EL (cell line): ENCODE measurements at regions not wholly inside any gene's neighbourhood (a gene's known extent, or its start where the extent isn't known, plus 50 kb on each side); places are given as distances from the start of the nearest gene placed in this dataset.
A peak's percentile ranks its signal among the peaks of the same experiment; 100 is the strongest.
"Not testable (repeated sequence)": the region's sequence is repeated elsewhere in the genome, so short reads cannot be mapped to it uniquely, and the experiment has no call there.

ENCODE experiments used
- DNase-seq: peaks from one replicate; pipeline ENCODE4 v3.0.0-alpha.2; 2016

DNA sequence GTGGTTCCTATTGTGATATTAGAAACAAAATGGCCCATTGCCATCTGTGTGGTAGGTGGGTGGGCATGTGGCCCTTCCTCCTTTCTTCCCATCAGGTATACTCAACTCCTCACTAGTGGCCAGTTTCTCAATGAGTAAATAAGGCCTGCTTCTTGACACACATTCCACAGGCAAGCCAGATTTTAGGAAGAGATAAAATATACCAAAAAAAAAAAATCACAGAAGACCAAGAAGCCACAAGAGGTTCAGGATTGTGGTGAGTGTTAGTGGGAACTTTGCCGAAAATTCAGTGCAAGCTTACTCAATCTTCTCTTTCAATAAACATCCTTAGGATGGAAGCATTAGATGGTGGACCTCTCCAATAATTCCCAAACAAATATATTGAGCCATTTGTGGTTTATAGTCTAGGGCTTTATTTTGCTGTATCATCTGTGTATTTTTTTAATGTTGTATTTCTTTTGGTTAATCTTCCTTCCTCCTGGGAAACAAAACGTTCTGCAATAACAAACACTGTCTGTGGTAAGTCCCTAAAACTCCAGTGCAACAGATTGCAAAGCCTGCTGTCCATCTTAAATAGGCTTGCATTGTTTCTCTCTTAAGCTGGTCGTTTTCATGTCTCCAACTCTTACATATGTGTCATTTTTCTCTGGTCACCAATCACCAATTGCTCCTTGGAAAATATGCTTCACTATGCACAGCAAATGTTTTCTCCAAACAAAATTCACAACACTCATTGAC is 289.9 kb upstream of the KITLG start:
- DNase-seq, result peak; percentile 44

DNA sequence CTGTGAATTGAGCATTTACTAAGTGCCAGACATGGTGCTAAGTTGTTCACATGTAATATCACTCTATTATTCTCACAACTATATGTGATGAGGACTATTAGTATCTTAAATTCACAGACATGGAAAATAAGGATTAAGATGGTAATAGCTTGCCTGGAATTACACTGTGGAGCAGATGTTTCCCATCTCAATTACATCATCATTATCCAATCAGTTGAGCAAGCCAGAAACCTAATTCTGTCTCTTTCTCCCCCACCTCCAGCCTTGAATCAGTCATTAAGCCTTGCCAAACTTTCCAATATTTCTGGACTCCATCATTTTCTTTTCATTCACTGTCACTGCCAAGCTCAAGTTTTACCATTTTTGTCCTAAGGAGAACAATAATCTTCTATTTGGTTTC is 287.8 kb upstream of the KITLG start:
- no peak for DNase-seq

DNA sequence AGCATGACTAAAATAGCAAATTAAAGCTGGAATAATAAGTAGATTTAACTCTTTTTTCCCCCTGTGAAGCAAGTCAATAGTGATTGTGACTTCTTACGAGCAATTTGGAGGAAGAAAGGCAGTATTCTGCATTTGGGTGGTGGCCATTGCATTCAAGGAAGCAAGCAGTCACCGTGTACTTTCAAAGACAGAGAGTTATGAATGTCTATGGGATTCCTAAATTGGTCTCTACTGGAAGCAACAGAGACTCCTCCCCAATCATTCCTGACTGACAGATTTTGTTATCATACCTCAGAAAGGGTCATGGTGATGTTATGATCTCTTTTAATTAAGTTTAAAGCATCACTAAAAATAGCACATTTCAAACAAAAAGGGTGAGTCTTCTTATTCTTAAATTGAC is 287.2 kb upstream of the KITLG start:
- no peak for DNase-seq

DNA sequence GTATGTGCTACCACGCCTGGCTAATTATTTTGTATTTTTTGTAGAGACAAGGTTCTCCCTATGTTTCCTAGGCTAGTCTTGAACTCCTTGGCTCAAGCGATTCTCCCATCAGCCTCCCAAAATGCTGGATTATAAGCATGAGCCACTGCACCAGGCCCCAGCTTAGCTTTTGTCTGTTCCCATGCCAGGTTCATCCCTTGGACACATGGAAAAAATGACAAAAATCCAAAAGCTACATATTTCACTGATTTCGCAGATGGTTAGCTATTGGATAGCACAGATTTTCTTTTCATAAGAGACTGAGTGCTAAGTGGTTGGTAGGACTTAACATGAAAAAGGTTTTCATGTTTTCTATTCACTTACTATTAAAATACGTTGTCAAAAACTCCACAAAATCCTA is 286.6 kb upstream of the KITLG start:
- no peak for DNase-seq

DNA sequence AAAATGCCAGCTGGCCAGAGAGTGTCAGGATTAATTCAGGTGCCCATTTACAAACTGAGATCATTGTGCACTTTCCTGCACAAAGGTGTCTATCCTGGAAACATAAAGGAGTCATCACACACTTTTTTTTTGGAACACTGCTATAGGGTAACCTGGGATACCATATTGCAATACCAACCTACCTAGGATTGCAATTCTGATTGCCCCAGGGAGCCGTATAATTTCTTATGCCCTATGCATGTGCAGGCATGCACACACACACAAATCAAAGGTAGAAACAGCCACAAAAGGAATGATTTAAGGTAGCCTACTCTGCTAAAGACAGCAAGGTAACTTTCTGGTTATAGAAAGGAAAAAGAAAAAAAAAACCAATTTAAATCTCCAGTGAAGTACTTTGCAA is 285.3 kb upstream of the KITLG start:
- DNase-seq, result no peak

DNA sequence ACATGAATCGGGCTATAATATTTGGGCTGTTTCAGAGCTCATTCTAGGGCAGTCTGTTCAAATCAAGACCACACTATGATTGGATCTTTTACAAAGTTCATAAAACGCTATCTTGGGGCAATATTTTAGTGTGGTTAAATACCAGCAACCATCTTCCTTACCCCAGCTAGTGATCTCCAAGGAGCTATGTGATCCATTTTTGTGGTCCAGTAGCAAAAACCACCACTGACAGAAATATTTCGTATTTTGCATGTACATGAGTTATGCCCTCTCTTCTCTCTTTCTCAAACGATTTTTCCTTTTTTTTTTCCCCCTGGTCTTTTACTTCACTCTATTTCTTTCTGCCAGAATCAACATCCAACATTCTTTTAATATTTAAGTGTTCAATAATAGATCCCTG is 280.6 kb upstream of the KITLG start:
- DNase-seq, result no peak

DNA sequence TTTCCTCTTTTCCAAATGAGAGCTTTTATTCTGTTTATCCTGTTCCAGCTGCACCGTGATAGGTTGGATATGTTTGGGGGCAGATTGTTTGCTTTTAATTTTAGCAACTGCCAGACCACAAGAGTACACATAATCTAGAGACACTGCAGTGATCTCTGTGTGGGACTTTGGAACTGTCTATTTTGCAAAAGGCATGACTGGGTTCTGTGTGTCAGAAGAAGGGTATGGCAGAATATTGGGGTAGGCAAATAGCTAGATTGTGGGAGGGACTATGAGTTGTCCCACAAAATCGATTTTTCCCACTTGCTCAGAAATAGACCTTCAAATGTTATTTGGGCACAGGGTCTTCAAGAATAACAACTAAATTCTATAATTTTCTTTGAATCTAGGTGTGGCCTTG is 275.9 kb upstream of the KITLG start:
- no peak for DNase-seq

DNA sequence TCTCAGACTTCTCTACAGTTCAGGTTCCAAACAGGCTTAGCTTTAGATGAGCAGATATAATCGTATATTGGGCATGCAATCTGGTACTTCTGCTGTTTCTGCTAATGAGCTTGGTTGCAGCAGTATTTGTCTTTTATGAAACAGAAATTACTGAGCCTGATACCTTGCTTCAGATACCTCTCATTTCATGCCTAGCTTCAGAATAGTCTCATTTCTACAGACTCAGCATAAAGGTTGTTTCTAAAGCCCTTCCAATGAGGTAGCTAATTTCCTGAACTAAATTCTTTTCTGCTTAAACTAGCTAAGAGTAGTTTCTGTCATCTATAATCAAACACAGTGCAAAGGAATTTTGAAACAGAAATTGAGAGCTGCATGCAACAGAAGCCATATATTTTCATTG is 275.0 kb upstream of the KITLG start:
- no peak for DNase-seq

DNA sequence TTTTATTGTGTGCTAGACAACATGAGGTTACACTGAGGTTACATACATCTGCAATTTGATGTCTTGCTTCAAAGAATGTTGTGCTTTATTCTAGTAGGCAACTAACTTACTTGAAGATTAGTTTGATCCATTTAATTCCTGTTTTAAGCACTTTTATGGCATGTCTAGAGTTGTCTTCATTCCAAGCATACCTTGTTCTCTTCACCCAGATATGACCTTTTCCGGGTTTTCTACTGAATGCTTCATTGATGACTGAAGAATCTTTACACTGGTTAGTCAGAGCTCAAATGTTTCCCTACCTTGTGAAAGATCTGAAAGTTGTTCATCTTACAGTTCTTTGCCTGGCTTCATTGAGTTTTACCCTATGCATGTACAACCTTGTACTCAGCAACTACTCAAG is 274.0 kb upstream of the KITLG start:
- DNase-seq, result peak; percentile 89

DNA sequence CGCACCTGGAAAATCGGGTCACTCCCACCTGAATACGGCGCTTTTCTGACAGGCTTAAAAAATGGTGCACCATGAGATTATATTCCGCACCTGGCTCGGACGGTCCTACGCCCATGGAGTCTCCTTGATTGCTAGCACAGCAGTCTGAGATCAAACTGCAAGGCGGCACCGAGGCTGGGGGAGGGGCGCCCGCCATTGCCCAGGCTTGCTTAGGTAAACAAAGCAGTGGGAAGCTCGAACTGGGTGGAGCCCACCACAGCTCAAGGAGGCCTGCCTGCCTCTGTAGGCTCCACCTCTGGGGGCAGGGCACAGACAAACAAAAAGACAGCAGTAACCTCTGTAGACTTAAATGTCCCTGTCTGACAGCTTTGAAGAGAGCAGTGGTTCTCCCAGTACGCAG is 267.0 kb upstream of the KITLG start:
- not testable (repeated sequence) for DNase-seq

DNA sequence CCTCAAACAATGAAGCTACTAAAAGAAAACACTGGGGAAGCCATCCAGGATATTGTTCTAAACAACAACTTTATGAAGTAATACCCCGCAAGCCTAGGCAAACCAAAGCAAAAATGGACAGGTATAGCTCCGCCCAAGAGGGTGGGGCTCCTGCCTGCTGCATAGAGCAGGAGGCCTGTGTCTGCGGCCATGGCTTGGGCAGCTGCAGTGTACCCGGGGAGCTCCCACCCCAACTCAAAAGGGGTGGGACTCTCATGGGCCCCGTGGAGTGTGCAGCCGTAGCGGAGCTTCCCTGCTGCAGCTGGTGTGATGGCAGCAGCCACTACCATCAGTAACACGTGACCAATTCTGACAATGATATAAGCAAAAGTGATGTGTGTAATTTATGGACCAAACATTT is 264.2 kb upstream of the KITLG start:
- DNase-seq, result no peak

DNA sequence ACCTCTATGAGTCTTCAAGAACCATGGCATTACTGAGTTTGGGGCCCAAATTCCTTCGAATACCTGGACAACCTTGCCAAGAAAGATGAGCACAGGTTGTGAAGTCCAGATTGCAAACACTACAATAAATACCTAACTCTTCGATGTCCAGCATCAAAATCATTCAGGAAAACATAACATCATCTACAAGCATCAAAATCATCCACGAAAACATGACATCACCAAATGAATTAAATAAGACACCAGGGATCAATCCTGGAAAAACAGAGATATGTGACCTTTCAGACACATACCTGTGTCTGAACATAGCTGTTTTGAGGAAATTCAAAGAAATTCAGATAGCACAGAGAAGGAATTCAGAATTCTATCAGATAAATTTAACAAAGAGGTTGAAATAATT is 262.0 kb upstream of the KITLG start:
- no peak for DNase-seq

DNA sequence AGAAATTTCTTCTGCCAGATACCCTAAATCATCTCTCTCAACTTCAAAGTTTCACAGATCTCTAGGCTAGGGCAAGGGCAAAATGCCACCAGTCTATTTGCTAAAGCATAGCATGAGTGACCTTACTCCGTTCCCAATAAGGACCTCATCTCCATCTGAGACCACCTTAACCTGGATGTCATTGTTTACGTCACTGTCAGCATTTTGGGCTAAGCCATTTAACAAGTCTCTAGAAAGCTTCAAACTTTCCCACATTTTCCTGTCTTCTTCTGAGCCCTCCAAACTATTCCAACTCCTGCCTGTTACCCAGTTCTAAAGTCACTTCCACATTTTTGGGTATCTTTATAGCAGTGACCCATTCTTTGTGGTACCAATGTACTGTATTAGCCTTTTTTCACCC is 259.2 kb upstream of the KITLG start:
- no peak for DNase-seq

DNA sequence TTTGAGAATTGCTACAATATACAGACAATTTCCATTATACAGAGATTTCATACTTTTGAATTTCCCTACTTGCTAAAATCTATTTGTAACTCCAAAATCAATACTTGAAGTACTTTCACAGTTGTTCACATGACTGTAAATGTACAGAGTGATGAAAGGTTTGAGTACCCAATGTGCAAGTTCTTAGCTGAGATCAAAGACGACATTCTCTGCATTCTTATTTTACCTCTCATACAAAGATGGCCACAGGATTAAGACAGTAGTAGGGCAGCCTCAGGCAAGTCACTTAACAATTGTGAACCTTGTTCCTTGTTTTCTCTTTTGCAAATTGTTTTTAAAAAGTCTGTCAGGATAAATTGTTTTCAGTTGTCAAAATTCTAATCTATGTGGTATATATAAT is 255.9 kb upstream of the KITLG start:
- DNase-seq, result peak; percentile 42

DNA sequence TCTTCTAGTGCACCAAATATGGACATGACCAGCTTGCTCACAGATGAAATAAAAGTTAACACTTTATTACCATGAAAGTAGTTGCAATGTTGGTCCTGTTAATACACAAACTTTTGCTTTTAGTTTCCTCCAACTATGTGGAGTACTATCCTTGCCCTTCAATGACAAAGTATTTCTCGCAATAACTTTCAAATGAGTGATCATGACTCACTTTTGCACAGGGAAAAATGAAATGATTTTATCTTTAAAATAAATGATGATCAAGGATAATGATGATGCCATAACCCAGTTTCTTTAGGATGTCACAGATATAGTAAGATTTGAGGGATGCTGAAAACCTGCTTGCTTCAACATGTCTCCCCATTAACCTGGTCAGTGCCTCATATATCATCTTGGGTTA is 254.0 kb upstream of the KITLG start:
- peak; percentile 58 for DNase-seq

DNA sequence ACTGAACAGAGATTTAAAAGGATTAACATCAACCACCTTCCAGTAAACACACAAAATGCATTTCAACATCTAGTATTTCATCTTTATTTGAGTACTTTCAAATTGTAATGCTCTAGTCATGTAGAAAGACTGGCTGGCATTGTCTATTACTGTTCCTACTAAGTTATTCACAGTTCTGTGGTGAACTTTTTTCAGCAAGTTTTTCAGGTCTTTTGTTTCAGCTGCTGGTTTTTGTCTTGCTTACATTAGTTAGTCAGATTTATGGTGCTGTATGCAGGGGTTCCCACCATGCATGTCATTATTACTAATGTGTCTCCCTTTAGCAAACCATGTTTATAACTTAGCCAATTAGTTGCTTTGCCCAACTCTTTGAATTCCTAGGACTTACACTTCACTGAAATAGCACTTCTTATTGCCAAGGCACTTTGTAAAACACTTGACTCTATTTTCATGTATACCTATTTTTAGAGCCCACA is 253.4 kb upstream of the KITLG start:
- no peak for DNase-seq

DNA sequence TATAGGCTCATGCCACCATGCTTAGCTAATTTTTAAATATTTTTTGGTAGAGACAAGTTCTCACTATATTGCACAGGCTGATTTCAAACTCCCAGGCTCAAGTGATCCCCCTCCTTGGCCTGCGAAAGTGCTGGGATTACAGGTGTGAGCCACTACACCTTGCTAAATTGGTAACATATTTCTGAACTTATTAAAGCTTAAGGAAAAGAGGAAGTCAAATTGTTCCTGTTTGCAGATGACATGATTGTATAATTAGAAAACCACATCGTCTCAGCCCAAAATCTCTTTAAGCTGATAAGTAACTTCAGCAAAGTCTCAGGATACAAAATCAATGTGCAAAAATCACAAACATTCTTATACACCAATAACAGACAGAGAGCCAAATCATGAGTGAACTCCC is 248.3 kb upstream of the KITLG start:
- not testable (repeated sequence) for DNase-seq

DNA sequence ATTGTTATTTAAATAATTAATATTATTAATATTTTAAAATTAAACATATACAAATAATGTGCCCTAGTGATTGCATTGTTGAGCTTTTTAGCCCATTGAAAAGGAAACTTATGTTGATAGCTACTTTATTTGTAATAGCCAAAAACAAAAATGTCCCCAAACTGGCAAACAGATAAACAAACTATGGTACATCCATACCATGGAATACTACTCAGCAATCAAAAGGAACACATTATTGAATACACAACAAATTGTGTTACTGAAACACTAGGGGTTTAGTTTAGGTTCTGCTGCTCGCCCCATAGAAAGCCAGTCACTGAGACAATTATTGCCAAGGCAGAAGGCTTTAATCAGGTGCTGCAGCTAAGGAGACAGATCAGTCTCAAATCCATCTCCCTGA is 239.7 kb upstream of the KITLG start:
- no peak for DNase-seq

DNA sequence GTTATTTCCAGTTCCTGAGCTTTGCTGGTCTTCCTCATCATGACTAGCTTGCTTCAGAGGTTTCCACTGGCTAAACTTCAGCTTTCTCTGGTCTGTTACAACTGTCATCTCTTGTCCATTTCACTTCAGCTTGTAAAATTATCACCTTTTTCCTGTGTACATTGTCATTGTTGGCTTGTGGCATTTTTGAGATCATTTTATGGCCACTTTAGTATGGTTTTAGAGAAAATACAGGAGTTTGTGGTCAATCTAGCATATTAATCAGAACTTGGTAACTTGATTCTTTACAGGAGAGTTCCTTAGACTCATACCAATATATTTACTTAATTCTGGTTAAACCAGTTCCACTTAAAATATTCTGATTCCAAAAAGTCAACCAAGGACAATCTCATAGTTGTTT is 235.9 kb upstream of the KITLG start:
- peak; percentile 21 for DNase-seq

DNA sequence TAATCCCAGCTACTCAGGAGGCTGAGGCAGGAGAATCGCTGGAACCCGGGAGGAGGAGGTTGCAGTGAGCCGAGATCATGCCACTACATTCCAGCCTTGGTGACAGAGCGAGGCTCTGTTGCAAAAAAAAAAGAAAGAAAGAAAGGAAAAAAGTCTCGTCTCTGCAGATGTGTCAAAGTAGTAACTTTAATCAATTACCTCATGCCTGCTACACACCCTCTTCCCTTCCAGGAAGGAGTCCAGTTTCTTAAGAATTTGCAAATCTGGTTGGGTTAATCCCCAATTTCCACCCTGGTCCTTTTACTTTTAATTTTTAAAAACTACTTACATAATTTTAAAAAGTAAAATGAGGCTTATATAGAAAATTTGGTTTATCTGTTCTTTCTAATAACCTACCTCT is 234.5 kb upstream of the KITLG start:
- no peak for DNase-seq

DNA sequence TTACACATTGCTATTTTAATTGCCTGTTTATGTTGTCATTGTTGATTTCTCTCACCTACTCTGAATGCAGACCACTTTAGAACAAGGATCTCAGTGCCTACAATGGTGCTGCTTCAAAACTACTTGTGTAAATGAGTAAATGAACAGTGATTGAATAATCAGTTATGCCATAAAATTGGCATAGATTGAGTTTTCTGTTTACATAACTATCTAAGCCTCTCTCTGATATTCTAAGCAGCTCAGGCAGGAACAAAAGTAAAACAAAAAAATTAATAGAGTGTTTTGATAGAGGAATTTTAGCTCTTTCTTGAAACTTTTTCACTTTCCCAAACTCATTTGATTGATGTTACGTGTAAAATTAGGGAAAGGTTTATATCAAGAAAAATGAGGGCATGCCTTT is 232.3 kb upstream of the KITLG start:
- no peak for DNase-seq

DNA sequence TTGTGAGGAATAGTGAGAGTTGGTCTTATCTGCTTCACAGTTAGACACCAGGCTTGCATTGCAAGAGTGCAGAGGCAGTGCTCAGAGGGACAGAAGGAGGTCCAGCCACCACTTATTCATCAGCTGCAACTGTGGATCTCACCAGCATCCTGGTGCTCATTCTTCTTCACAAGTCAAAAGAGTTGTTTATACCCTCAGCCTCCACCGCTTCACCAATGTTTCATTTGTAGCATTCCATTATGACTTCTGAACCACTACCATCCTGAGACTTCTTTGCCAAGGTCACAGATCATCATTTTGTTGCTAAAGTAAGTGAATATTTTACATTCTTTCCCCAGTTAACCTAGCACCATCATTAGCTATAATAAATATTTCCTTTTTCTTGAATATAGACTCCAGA is 230.5 kb upstream of the KITLG start:
- peak; percentile 39 for DNase-seq

DNA sequence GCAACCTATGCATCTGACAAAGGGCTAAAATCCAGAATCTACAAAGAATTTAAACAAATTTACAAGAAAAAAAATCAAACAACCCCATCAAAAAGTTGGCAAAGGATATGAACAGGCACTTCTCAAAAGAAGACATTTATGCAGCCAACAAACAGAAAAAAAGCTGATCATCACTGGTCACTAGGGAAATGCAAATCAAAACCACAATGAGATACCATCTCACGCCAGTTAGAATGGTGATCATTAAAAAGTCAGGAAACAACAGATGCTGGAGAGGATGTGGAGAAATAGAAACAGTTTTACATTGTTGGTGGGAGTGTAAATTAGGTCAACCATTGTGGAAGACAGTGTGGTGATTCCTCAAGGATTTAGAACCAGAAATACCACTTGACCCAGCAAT is 229.6 kb upstream of the KITLG start:
- DNase-seq, result not testable (repeated sequence)

DNA sequence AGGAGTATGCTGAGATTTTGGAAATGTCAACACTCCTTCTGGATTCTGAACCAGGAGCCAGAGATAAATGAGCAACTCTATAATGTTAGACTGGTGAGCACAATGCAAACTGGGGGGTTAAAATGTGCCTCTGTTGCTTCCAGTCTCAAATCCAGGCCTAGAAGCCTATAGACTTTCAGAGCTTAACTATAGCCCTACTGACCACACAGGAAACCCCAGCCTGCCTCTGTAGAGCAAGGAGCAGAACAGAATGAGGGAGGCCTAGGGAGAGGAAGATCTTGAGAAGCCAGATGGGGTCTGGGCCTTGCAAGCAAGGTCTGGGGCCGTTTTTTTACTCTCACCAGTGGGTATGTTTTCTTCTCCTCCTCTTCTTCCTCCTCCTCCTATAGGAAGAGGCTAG is 225.4 kb upstream of the KITLG start:
- peak; percentile 54 for DNase-seq

DNA sequence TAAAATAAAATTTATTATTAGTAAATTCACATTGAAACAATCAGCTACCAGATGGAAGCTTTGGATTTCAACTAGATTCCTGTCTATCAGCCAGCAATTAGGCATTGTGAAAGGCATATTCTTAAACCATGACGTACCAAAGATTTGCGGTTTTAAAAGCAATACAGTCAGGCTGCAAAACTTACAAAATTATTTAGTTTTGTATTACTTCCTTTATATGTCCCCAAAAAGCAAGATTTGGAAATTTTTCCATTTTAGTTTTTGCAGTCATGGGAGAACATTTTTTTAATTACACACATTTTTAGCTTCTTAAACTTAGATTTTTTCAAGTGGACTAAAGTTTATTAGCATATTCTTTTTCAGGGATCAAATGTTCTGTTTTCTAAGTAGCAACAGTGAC is 225.0 kb upstream of the KITLG start:
- peak; percentile 69 for DNase-seq
